ENCODE measurements at regions not wholly inside any gene's neighbourhood (a gene's known extent, or its start where the extent isn't known, plus 50 kb on each side); places are given as distances from the start of the nearest gene placed in this dataset.

DNA sequence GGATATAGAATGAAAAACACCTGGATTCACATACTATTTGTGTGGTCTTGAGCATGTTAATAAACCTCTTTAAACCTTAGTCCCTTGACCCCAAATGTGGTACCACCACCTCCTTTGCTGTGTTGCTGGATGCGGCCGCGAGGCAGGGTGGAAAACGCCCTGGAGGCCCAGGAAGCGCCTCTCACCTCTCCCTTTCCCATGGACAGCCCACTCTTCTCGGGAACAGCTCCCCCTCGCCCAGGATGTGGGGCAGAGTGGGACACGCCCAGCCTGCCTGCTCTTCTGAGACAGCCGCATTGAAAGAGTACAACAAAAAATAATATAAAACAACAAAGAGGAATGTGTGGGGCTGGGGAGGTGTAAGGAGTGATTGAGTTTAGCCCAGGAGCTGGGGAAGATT, 549.0 kb upstream of the ID2 start:
- H3K4me3 ChIP-seq (IDR thresholded peaks at IDR 0.05; ENCODE audit: insufficient read depth, low read depth, low read length), result no peak overlapping the region
- TF ChIP-seq CTCF (conservative IDR thresholded peaks at IDR 0.05; ENCODE audit: low read depth, low read length), result no peak

DNA sequence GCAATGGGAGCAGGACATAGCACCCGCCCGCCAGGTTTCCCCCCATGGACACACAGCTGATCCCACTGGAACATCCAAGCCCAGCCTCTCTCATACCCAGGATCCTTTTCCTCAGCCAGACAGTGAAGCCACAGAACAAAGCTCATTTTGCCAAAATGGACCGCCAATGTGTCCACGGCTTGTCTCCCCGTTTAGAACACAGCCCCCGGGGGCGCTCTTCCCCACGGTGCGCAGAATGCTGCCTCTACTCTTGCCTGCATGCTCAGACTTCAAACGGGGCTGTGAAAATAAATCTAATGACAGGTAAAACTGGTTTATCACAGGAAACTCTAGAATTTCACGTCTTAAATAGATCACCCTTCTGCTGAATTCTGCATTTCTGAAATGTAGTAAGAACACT, 548.5 kb upstream of the ID2 start:
- no peaks in the 10 kb centered on the region for H4K20me1 ChIP-seq (ENCODE audit: insufficient read depth)
- no peaks in the 10 kb centered on the region for H3K27me3 ChIP-seq (ENCODE audit: insufficient read depth, low read depth)
- no peak overlapping the region for H3K9ac ChIP-seq
- H3K4me1 ChIP-seq (ENCODE audit: low read depth, poor library complexity, severe bottlenecking), result no peaks in the 10 kb centered on the region
- H3K27ac ChIP-seq, result no peak overlapping the region
- no peaks in the 10 kb centered on the region for H3K79me2 ChIP-seq (ENCODE audit: insufficient read depth, low read depth)
- no peak for TF ChIP-seq CTCF (conservative IDR thresholded peaks at IDR 0.05; ENCODE audit: low read depth, low read length)
- no peak overlapping the region for H3K4me2 ChIP-seq
- H3K4me3 ChIP-seq (IDR thresholded peaks at IDR 0.05; ENCODE audit: insufficient read depth, low read depth, low read length), result no peak overlapping the region
- no peak overlapping the region for H2AFZ ChIP-seq (ENCODE audit: low read depth)
- no peaks in the 10 kb centered on the region for H3K36me3 ChIP-seq (ENCODE audit: insufficient read depth)

More for the DNA sequence above, 549.0 kb upstream of the ID2 start:
- no peak overlapping the region for H2AFZ ChIP-seq (ENCODE audit: low read depth)
- H3K9ac ChIP-seq, result no peak overlapping the region
- H3K27me3 ChIP-seq (ENCODE audit: insufficient read depth, low read depth), result no peaks in the 10 kb centered on the region
- H3K4me2 ChIP-seq, result no peak overlapping the region
- H3K27ac ChIP-seq, result no peak overlapping the region
- no peaks in the 10 kb centered on the region for H3K79me2 ChIP-seq (ENCODE audit: insufficient read depth, low read depth)
- H3K36me3 ChIP-seq (ENCODE audit: insufficient read depth), result no peaks in the 10 kb centered on the region
- no peaks in the 10 kb centered on the region for H3K4me1 ChIP-seq (ENCODE audit: low read depth, poor library complexity, severe bottlenecking)
- H4K20me1 ChIP-seq (ENCODE audit: insufficient read depth), result no peaks in the 10 kb centered on the region

GRCh38 chr2:8133913-8134472, 547.9 kb upstream of the ID2 start:
- H2AFZ ChIP-seq (ENCODE audit: low read depth), result no peak overlapping the region
- no peaks in the 10 kb centered on the region for H3K36me3 ChIP-seq (ENCODE audit: insufficient read depth)
- no peaks in the 10 kb centered on the region for H3K79me2 ChIP-seq (ENCODE audit: insufficient read depth, low read depth)
- H3K4me3 ChIP-seq (IDR thresholded peaks at IDR 0.05; ENCODE audit: insufficient read depth, low read depth, low read length), result no peak overlapping the region
- no peaks in the 10 kb centered on the region for H4K20me1 ChIP-seq (ENCODE audit: insufficient read depth)
- H3K4me2 ChIP-seq, result no peak overlapping the region
- H3K27ac ChIP-seq, result no peak overlapping the region
- no peak for TF ChIP-seq CTCF (conservative IDR thresholded peaks at IDR 0.05; ENCODE audit: low read depth, low read length)
- no peaks in the 10 kb centered on the region for H3K27me3 ChIP-seq (ENCODE audit: insufficient read depth, low read depth)
- H3K9ac ChIP-seq, result no peak overlapping the region
- H3K4me1 ChIP-seq (ENCODE audit: low read depth, poor library complexity, severe bottlenecking), result no peaks in the 10 kb centered on the region

DNA sequence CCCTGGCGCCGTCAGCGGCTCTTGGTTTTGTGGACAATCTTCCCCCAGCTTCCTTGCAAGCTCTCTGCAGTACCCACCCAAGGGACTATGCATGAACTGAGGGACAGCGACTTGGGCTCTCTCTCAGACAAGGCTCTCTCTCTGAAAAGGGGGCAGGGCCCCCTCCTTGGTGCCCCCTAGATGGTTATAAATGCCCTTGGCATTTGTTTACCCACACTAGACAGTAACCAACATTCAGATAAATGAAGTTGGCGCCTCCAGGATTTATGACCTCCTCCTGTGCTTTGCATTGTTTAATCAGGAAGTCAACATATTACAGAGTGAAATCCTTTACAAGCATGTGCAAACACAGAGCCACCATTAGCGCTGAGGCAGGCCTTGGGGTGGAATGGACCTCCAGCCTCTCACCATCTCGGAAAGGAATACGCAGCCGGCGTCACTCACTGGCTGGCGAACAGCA, 547.4 kb upstream of the ID2 start:
- Histone ChIP-seq H3K4me3 (IDR thresholded peaks at IDR 0.05; ENCODE audit: insufficient read depth, low read depth, low read length) (no peak overlapping the region), H2AFZ (ENCODE audit: low read depth) (no peak overlapping the region), H3K4me1 (ENCODE audit: low read depth, poor library complexity, severe bottlenecking) (no peaks in the 10 kb centered on the region), H3K79me2 (ENCODE audit: insufficient read depth, low read depth) (no peaks in the 10 kb centered on the region), H3K27ac (no peak overlapping the region), H3K27me3 (ENCODE audit: insufficient read depth, low read depth) (no peaks in the 10 kb centered on the region), H3K9ac (no peak overlapping the region), H3K36me3 (ENCODE audit: insufficient read depth) (no peaks in the 10 kb centered on the region), H3K4me2 (no peak overlapping the region), H4K20me1 (ENCODE audit: insufficient read depth) (no peaks in the 10 kb centered on the region)
- no peak for TF ChIP-seq CTCF (conservative IDR thresholded peaks at IDR 0.05; ENCODE audit: low read depth, low read length)

Measured in KMS-11 (cell line).